Mesothelial cell of epicardium (in vitro differentiated cells): ENCODE measurements at regions not wholly inside any gene's neighbourhood (a gene's known extent, or its start where the extent isn't known, plus 50 kb on each side); places are given as distances from the start of the nearest gene placed in this dataset.

Experiments used
- DNase-seq, 2 experiments: peaks; one replicate each; pipeline ENCODE4 v3.0.0; 2021; ENCODE audit warnings: low spot score in 2 of 2; ENCODE audit not compliant: unreplicated experiment in 2 of 2
- H3K27ac Mint-ChIP-seq: 2 replicates; pipeline ENCODE4 v1.8.0; 2021; ENCODE audit warnings: mixed read lengths
- H3K27me3 Mint-ChIP-seq: 2 replicates; pipeline ENCODE4 v1.8.0; 2021; ENCODE audit warnings: low read depth, mixed read lengths
- H3K36me3 Mint-ChIP-seq: 2 replicates; pipeline ENCODE4 v1.8.0; 2021; ENCODE audit warnings: mixed read lengths
- H3K4me1 Mint-ChIP-seq: 2 replicates; pipeline ENCODE4 v1.8.0; 2021; ENCODE audit warnings: mixed read lengths
- H3K4me3 Mint-ChIP-seq: 2 replicates; pipeline ENCODE4 v1.8.0; 2021; ENCODE audit warnings: mild to moderate bottlenecking, moderate library complexity, mixed read lengths
- H3K9me3 Mint-ChIP-seq: 2 replicates; pipeline ENCODE4 v1.8.0; 2021; ENCODE audit warnings: mixed read lengths
- CTCF ChIP-seq: fragments of 200-600 bp; sonication (generic); IDR thresholded peaks from one replicate; pipeline ENCODE4 v1.5.0; 2021; ENCODE audit warnings: antibody characterized with exemption; ENCODE audit not compliant: unreplicated experiment

- Mint-ChIP-seq H3K36me3 (peaks cover 7% of the 10 kb centered on the region), H3K9me3 (peaks cover 15% of the 10 kb centered on the region), H3K4me1 (peaks cover 1% of the 10 kb centered on the region), H3K27ac (no peak overlapping the region), H3K27me3 (no peaks in the 10 kb centered on the region), H3K4me3 (no peak overlapping the region)
- no peak for TF ChIP-seq CTCF
- DNase-seq: no peak
Measured at GRCh38 chr17:69864462-69864861, 210.6 kb upstream of the KCNJ16 start.

DNA sequence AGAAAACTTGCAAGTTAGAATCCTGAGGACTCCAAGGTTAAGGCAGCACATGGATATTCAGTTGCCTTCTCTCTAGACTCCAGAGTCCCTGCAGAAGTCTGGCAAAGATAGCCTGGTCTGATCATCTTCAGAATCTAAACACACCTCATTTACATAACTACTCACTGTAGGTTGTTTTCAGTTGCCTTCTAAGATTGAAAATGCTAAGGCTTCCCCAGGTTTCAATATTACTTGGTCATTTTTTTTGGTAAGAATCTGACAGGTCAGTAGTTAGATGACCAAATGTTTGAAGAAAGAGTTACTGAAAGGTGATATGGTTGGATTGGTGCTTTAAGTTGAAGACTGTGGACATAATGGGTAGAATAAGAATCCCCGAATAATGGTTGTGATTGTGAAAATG lies 205.4 kb upstream of the KCNJ16 start:
- Mint-ChIP-seq H3K36me3 (no peaks in the 10 kb centered on the region), H3K4me1 (peaks cover 38% of the 10 kb centered on the region), H3K27ac (no peak overlapping the region), H3K27me3 (no peaks in the 10 kb centered on the region), H3K9me3 (peaks cover 6% of the 10 kb centered on the region), H3K4me3 (no peak overlapping the region)
- TF ChIP-seq CTCF: no peak
- no peak for DNase-seq

DNA sequence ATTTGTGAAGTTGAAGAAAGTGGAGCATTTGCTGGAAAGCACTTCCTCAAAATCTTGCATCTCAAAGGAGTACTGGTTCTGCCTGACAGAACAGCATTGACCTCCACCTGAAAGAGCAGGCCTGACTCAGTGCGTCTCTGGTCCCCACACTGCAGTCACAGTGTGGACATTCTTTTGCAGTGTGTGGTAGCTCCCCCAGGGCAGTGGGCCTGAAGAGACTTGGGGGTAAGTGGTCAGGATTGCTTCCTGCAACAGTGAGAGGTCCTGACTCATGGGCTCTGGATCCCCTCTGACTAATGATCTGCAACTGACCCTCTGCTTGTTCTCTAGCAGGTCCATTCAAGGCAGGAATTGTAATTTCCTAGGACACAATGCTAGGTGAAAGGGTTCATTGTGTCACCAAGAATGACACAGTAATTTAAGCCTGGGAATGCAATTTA lies 204.9 kb upstream of the KCNJ16 start:
- no peak for TF ChIP-seq CTCF
- no peak for DNase-seq
- Mint-ChIP-seq H3K27ac (no peak overlapping the region), H3K4me3 (no peak overlapping the region), H3K4me1 (peaks cover 38% of the 10 kb centered on the region), H3K36me3 (no peaks in the 10 kb centered on the region), H3K27me3 (no peaks in the 10 kb centered on the region), H3K9me3 (peaks cover 6% of the 10 kb centered on the region)

GRCh38 chr17:69870751-69871199 lies 204.2 kb upstream of the KCNJ16 start:
- no peak for DNase-seq
- no peaks in the 10 kb centered on the region for H3K27me3 Mint-ChIP-seq
- H3K4me3 Mint-ChIP-seq: no peak overlapping the region
- no peaks in the 10 kb centered on the region for H3K36me3 Mint-ChIP-seq
- H3K9me3 Mint-ChIP-seq: peaks cover 6% of the 10 kb centered on the region
- H3K4me1 Mint-ChIP-seq: peaks cover 38% of the 10 kb centered on the region
- no peak for TF ChIP-seq CTCF
- peak overlapping the region; percentile 53 for H3K27ac Mint-ChIP-seq

DNA sequence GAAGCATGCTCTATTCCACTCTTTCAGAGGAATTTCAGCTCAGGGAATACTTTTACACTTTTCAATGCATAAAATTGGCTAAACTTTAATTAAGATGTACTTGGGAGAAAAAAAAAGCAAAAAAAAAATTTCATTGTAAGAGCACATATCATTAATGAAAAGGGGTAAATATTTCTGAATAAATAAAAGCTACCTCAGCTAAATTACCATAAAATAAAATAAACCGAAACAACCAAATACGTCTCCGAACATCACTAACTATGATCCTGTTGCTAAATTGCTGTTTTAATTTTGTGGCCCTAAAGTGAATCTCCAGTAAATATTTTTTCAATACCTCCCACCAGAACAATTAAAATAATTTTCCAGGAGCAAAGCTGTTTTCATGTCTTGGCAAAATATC lies 203.7 kb upstream of the KCNJ16 start:
- Mint-ChIP-seq H3K9me3 (peaks cover 6% of the 10 kb centered on the region), H3K36me3 (no peaks in the 10 kb centered on the region), H3K27me3 (no peaks in the 10 kb centered on the region), H3K27ac (no peak overlapping the region), H3K4me1 (peaks cover 38% of the 10 kb centered on the region), H3K4me3 (no peak overlapping the region)
- no peak for DNase-seq
- TF ChIP-seq CTCF: no peak

GRCh38 chr17:69872675-69873262 lies 202.3 kb upstream of the KCNJ16 start:
- Mint-ChIP-seq H3K27ac (no peak overlapping the region), H3K4me1 (peaks cover 38% of the 10 kb centered on the region), H3K9me3 (peaks cover 7% of the 10 kb centered on the region), H3K36me3 (peaks cover 2% of the 10 kb centered on the region), H3K27me3 (no peaks in the 10 kb centered on the region), H3K4me3 (no peak overlapping the region)
- no peak for DNase-seq
- TF ChIP-seq CTCF: no peak
